ES-I3 (cell line): ENCODE measurements at regions not wholly inside any gene's neighbourhood (a gene's known extent, or its start where the extent isn't known, plus 50 kb on each side); places are given as distances from the start of the nearest gene placed in this dataset.

Experiments used
- H3K36me3 ChIP-seq: 2 replicates; pipeline ENCODE4 v1.6.1; 2013; ENCODE audit warnings: mild to moderate bottlenecking, low read length, control low read depth, moderate library complexity; ENCODE audit not compliant: insufficient read depth
- H3K4me1 ChIP-seq: 2 replicates; pipeline ENCODE4 v1.6.1; 2013; ENCODE audit warnings: mild to moderate bottlenecking, control low read depth, low read length; ENCODE audit not compliant: insufficient read depth
- H3K9ac ChIP-seq: 2 replicates; pipeline ENCODE4 v1.6.1; 2013; ENCODE audit warnings: low read depth, mild to moderate bottlenecking, low read length, moderate library complexity
- H3K9me3 ChIP-seq: 2 replicates; pipeline ENCODE4 v1.6.1; 2013; ENCODE audit warnings: mild to moderate bottlenecking, low read length, moderate library complexity; ENCODE audit not compliant: control insufficient read depth, insufficient read depth

- H3K9ac ChIP-seq, result no peak overlapping the region
- H3K9me3 ChIP-seq, result no peaks in the 10 kb centered on the region
- no peaks in the 10 kb centered on the region for H3K36me3 ChIP-seq
- H3K4me1 ChIP-seq, result peaks cover 7% of the 10 kb centered on the region
Measured at GRCh38 chr10:78925800-78926319, 142.9 kb upstream of the ZMIZ1 start.

- Histone ChIP-seq H3K36me3 (no peaks in the 10 kb centered on the region), H3K9me3 (no peaks in the 10 kb centered on the region), H3K9ac (no peak overlapping the region)
Measured at GRCh38 chr10:78927257-78927995, 141.3 kb upstream of the ZMIZ1 start.

GRCh38 chr10:78928330-78928729, 140.4 kb upstream of the ZMIZ1 start:
- H3K9ac ChIP-seq, result no peak overlapping the region
- no peaks in the 10 kb centered on the region for H3K9me3 ChIP-seq
- peaks cover 15% of the 10 kb centered on the region for H3K4me1 ChIP-seq

More at GRCh38 chr10:78927257-78927995, 141.3 kb upstream of the ZMIZ1 start:
- peaks cover 15% of the 10 kb centered on the region for H3K4me1 ChIP-seq

GRCh38 chr10:78929541-78929940, 139.2 kb upstream of the ZMIZ1 start:
- no peaks in the 10 kb centered on the region for H3K9me3 ChIP-seq
- H3K9ac ChIP-seq, result no peak overlapping the region
- no peaks in the 10 kb centered on the region for H3K36me3 ChIP-seq
- peaks cover 8% of the 10 kb centered on the region; the same call in 1 of the 2 replicates for H3K4me1 ChIP-seq

More at GRCh38 chr10:78928330-78928729, 140.4 kb upstream of the ZMIZ1 start:
- no peaks in the 10 kb centered on the region for H3K36me3 ChIP-seq

GRCh38 chr10:78931321-78932053, 137.3 kb upstream of the ZMIZ1 start:
- Histone ChIP-seq H3K9ac (no peak overlapping the region), H3K9me3 (no peaks in the 10 kb centered on the region), H3K4me1 (peaks cover 15% of the 10 kb centered on the region; the same call in 1 of the 2 replicates)

GRCh38 chr10:78932054-78932386, 136.7 kb upstream of the ZMIZ1 start:
- Histone ChIP-seq H3K4me1 (peaks cover 15% of the 10 kb centered on the region; the same call in 1 of the 2 replicates), H3K9ac (no peak overlapping the region)

More at GRCh38 chr10:78931321-78932053, 137.3 kb upstream of the ZMIZ1 start:
- H3K36me3 ChIP-seq, result no peaks in the 10 kb centered on the region

GRCh38 chr10:78932861-78933260, 135.9 kb upstream of the ZMIZ1 start:
- Histone ChIP-seq H3K9me3 (no peaks in the 10 kb centered on the region), H3K9ac (no peak overlapping the region), H3K36me3 (no peaks in the 10 kb centered on the region), H3K4me1 (peaks cover 18% of the 10 kb centered on the region; the same call in 1 of the 2 replicates)

More at GRCh38 chr10:78932054-78932386, 136.7 kb upstream of the ZMIZ1 start:
- Histone ChIP-seq H3K36me3 (no peaks in the 10 kb centered on the region), H3K9me3 (no peaks in the 10 kb centered on the region)

GRCh38 chr10:78933828-78934531, 134.8 kb upstream of the ZMIZ1 start:
- Histone ChIP-seq H3K9me3 (no peaks in the 10 kb centered on the region), H3K4me1 (peaks cover 18% of the 10 kb centered on the region; the same call in 1 of the 2 replicates), H3K36me3 (no peaks in the 10 kb centered on the region), H3K9ac (no peak overlapping the region)

- no peak overlapping the region for H3K9ac ChIP-seq
- H3K4me1 ChIP-seq, result peaks cover 18% of the 10 kb centered on the region; the same call in 1 of the 2 replicates
- H3K9me3 ChIP-seq, result no peaks in the 10 kb centered on the region
- H3K36me3 ChIP-seq, result no peaks in the 10 kb centered on the region
Measured at GRCh38 chr10:78934532-78934898, 134.3 kb upstream of the ZMIZ1 start.

GRCh38 chr10:78934994-78935602, 133.7 kb upstream of the ZMIZ1 start:
- Histone ChIP-seq H3K36me3 (no peaks in the 10 kb centered on the region), H3K9me3 (no peaks in the 10 kb centered on the region), H3K4me1 (peaks cover 18% of the 10 kb centered on the region; the same call in 1 of the 2 replicates), H3K9ac (no peak overlapping the region)

GRCh38 chr10:78935697-78936407, 132.9 kb upstream of the ZMIZ1 start:
- Histone ChIP-seq H3K9ac (no peak overlapping the region), H3K9me3 (no peaks in the 10 kb centered on the region), H3K4me1 (peaks cover 18% of the 10 kb centered on the region; the same call in 1 of the 2 replicates), H3K36me3 (no peaks in the 10 kb centered on the region)

GRCh38 chr10:78936412-78937342, 132.1 kb upstream of the ZMIZ1 start:
- Histone ChIP-seq H3K36me3 (no peaks in the 10 kb centered on the region), H3K4me1 (peaks cover 16% of the 10 kb centered on the region; the same call in 1 of the 2 replicates), H3K9ac (no peak overlapping the region), H3K9me3 (no peaks in the 10 kb centered on the region)
